GM12878 (cell line): ENCODE measurements at regions not wholly inside any gene's neighbourhood (a gene's known extent, or its start where the extent isn't known, plus 50 kb on each side); places are given as distances from the start of the nearest gene placed in this dataset.

Source experiments
- ASH2L ChIP-seq: fragments of 300-600, 200-600 bp; sonication (generic); IDR thresholded peaks from 2 replicates; pipeline ENCODE4 v1.6.1; 2017; ENCODE audit warnings: low read depth, mild to moderate bottlenecking, borderline replicate concordance
- BRCA1 ChIP-seq: IDR thresholded peaks from 2 replicates; pipeline ENCODE4 v1.6.1; 2011; ENCODE audit warnings: low read depth, low read length, improper control_type of control experiment
- CREB1 ChIP-seq: IDR thresholded peaks from 2 replicates; pipeline ENCODE4 v1.6.1; 2012; ENCODE audit warnings: low read depth, mild to moderate bottlenecking, inconsistent platforms
- NR2C2 ChIP-seq: IDR thresholded peaks from 2 replicates; pipeline ENCODE4 v1.6.1; 2011; ENCODE audit warnings: borderline replicate concordance, low read depth; ENCODE audit not compliant: control insufficient read depth, insufficient read length
- RAD21 ChIP-seq: IDR thresholded peaks from 2 replicates; pipeline ENCODE4 v1.6.1; 2011; ENCODE audit warnings: mild to moderate bottlenecking, low read depth, low read length, moderate library complexity; ENCODE audit not compliant: insufficient read depth
- SIN3A ChIP-seq: IDR thresholded peaks from 2 replicates; pipeline ENCODE4 v1.6.1; 2012; ENCODE audit warnings: low read depth, low read length, improper control_type of control experiment
- SRF ChIP-seq, 2 experiments: IDR thresholded peaks; 2 replicates each; pipeline ENCODE4 v1.6.1; 2011; ENCODE audit warnings: low read depth in 2 of 2, low read length in 2 of 2, mild to moderate bottlenecking in 1 of 2, moderate library complexity in 1 of 2
- TAF1 ChIP-seq: IDR thresholded peaks from 2 replicates; pipeline ENCODE4 v1.6.1; 2011; ENCODE audit warnings: mild to moderate bottlenecking, low read depth, low read length, borderline replicate concordance
- TARDBP ChIP-seq: IDR thresholded peaks from 2 replicates; pipeline ENCODE4 v1.6.1; 2016; ENCODE audit warnings: borderline replicate concordance
- TF ChIP-seq, protein P1 (sequence below), 3 experiments: IDR thresholded peaks in 2 of 3; conservative IDR thresholded peaks in 1 of 3; 2 replicates each; pipeline ENCODE4 v1.5.1; 2011; ENCODE audit warnings: low read depth in 3 of 3, low read length in 3 of 3, mild to moderate bottlenecking in 3 of 3, control low read depth in 2 of 3, moderate library complexity in 2 of 3, inconsistent platforms in 1 of 3, mixed read lengths in 1 of 3; ENCODE audit not compliant: control insufficient read depth in 2 of 3, insufficient read depth in 1 of 3; ENCODE audit errors: extremely low read depth in 1 of 3
- TF ChIP-seq, protein P2 (sequence below): fragments of 450-650 bp; IDR thresholded peaks from 2 replicates; pipeline ENCODE4 v1.6.1; 2016; ENCODE audit warnings: mild to moderate bottlenecking, moderate library complexity, borderline replicate concordance
- TF ChIP-seq, protein P3 (sequence below): fragments of 450-650 bp; IDR thresholded peaks from 2 replicates; pipeline ENCODE4 v1.6.1; 2016; ENCODE audit warnings: mild to moderate bottlenecking
- TF ChIP-seq, protein P4 (sequence below): fragments of 150-350 bp; IDR thresholded peaks from 2 replicates; pipeline ENCODE4 v1.6.1; 2016; ENCODE audit warnings: low read depth, low read length
- TF ChIP-seq, protein P5 (sequence below): fragments of 450-650 bp; formaldehyde crosslinking; IDR thresholded peaks from 2 replicates; pipeline ENCODE4 v1.4.0; 2022; ENCODE audit warnings: mild to moderate bottlenecking, moderate library complexity

DNA sequence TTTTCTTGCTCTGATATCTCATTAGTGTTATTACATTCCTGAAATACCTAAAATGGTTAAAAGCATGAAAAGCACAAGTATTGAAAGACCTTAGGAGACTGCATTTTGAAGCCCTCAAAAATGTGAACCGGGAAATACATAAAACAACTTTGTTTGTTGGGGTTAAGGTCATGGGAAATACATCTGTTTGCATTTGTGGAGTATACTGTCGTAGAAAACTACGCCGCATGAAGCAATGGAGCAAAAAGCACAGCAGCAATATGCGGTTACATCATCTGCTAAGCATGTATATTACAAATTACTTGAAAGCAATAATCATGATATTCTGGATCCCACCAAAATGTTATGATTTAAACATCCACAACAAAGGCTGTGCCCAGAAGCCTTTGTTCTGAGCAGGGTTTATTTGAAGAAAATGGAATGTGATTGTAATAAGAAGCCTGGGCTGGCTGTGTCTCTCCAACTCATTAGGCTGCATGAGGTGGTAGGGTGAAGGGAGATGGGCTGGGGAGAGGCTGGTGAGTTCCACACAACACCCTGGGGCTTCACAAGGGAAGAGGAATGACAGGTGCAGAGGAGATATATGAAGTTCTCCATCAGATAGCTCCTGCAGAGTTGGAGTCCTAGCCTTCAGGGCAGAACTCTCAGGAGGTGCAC lies 64.7 kb upstream of the LIN7C start:
- TF ChIP-seq, protein P1, sequence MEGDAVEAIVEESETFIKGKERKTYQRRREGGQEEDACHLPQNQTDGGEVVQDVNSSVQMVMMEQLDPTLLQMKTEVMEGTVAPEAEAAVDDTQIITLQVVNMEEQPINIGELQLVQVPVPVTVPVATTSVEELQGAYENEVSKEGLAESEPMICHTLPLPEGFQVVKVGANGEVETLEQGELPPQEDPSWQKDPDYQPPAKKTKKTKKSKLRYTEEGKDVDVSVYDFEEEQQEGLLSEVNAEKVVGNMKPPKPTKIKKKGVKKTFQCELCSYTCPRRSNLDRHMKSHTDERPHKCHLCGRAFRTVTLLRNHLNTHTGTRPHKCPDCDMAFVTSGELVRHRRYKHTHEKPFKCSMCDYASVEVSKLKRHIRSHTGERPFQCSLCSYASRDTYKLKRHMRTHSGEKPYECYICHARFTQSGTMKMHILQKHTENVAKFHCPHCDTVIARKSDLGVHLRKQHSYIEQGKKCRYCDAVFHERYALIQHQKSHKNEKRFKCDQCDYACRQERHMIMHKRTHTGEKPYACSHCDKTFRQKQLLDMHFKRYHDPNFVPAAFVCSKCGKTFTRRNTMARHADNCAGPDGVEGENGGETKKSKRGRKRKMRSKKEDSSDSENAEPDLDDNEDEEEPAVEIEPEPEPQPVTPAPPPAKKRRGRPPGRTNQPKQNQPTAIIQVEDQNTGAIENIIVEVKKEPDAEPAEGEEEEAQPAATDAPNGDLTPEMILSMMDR (IDR thresholded peaks at IDR 0.05 in 2 of 3, conservative IDR thresholded peaks at IDR 0.05 in 1 of 3; ENCODE audit: control insufficient read depth in 2 of 3, extremely low read depth in 1 of 3, insufficient read depth in 1 of 3, low read depth in 3 of 3, low read length in 3 of 3) = no peak
- TF ChIP-seq SIN3A (no peak), ASH2L (no peak), BRCA1 (no peak), TARDBP (no peak), NR2C2 (no peak), SRF (IDR thresholded peaks at IDR 0.05; ENCODE audit: low read depth in 2 of 2, low read length in 2 of 2) (no peak), RAD21 (no peak), CREB1 (no peak), TAF1 (no peak)
- TF ChIP-seq, protein P2, sequence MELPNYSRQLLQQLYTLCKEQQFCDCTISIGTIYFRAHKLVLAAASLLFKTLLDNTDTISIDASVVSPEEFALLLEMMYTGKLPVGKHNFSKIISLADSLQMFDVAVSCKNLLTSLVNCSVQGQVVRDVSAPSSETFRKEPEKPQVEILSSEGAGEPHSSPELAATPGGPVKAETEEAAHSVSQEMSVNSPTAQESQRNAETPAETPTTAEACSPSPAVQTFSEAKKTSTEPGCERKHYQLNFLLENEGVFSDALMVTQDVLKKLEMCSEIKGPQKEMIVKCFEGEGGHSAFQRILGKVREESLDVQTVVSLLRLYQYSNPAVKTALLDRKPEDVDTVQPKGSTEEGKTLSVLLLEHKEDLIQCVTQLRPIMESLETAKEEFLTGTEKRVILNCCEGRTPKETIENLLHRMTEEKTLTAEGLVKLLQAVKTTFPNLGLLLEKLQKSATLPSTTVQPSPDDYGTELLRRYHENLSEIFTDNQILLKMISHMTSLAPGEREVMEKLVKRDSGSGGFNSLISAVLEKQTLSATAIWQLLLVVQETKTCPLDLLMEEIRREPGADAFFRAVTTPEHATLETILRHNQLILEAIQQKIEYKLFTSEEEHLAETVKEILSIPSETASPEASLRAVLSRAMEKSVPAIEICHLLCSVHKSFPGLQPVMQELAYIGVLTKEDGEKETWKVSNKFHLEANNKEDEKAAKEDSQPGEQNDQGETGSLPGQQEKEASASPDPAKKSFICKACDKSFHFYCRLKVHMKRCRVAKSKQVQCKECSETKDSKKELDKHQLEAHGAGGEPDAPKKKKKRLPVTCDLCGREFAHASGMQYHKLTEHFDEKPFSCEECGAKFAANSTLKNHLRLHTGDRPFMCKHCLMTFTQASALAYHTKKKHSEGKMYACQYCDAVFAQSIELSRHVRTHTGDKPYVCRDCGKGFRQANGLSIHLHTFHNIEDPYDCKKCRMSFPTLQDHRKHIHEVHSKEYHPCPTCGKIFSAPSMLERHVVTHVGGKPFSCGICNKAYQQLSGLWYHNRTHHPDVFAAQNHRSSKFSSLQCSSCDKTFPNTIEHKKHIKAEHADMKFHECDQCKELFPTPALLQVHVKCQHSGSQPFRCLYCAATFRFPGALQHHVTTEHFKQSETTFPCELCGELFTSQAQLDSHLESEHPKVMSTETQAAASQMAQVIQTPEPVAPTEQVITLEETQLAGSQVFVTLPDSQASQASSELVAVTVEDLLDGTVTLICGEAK = no peak
- TF ChIP-seq, protein P3, sequence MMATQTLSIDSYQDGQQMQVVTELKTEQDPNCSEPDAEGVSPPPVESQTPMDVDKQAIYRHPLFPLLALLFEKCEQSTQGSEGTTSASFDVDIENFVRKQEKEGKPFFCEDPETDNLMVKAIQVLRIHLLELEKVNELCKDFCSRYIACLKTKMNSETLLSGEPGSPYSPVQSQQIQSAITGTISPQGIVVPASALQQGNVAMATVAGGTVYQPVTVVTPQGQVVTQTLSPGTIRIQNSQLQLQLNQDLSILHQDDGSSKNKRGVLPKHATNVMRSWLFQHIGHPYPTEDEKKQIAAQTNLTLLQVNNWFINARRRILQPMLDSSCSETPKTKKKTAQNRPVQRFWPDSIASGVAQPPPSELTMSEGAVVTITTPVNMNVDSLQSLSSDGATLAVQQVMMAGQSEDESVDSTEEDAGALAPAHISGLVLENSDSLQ = no peak
- TF ChIP-seq, protein P4, sequence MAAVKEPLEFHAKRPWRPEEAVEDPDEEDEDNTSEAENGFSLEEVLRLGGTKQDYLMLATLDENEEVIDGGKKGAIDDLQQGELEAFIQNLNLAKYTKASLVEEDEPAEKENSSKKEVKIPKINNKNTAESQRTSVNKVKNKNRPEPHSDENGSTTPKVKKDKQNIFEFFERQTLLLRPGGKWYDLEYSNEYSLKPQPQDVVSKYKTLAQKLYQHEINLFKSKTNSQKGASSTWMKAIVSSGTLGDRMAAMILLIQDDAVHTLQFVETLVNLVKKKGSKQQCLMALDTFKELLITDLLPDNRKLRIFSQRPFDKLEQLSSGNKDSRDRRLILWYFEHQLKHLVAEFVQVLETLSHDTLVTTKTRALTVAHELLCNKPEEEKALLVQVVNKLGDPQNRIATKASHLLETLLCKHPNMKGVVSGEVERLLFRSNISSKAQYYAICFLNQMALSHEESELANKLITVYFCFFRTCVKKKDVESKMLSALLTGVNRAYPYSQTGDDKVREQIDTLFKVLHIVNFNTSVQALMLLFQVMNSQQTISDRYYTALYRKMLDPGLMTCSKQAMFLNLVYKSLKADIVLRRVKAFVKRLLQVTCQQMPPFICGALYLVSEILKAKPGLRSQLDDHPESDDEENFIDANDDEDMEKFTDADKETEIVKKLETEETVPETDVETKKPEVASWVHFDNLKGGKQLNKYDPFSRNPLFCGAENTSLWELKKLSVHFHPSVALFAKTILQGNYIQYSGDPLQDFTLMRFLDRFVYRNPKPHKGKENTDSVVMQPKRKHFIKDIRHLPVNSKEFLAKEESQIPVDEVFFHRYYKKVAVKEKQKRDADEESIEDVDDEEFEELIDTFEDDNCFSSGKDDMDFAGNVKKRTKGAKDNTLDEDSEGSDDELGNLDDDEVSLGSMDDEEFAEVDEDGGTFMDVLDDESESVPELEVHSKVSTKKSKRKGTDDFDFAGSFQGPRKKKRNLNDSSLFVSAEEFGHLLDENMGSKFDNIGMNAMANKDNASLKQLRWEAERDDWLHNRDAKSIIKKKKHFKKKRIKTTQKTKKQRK = no peak
- TF ChIP-seq, protein P5, sequence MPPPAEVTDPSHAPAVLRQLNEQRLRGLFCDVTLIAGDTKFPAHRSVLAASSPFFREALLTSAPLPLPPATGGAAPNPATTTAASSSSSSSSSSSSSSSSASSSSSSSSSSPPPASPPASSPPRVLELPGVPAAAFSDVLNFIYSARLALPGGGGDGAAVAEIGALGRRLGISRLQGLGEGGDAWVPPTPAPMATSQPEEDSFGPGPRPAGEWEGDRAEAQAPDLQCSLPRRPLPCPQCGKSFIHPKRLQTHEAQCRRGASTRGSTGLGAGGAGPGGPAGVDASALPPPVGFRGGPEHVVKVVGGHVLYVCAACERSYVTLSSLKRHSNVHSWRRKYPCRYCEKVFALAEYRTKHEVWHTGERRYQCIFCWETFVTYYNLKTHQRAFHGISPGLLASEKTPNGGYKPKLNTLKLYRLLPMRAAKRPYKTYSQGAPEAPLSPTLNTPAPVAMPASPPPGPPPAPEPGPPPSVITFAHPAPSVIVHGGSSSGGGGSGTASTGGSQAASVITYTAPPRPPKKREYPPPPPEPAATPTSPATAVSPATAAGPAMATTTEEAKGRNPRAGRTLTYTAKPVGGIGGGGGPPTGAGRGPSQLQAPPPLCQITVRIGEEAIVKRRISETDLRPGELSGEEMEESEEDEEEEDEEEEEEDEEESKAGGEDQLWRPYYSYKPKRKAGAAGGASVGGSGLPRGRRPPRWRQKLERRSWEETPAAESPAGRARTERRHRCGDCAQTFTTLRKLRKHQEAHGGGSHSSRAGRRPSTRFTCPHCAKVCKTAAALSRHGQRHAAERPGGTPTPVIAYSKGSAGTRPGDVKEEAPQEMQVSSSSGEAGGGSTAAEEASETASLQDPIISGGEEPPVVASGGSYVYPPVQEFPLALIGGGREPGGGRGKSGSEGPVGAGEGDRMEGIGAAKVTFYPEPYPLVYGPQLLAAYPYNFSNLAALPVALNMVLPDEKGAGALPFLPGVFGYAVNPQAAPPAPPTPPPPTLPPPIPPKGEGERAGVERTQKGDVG (CRISPR knock-in tag) = no peak
